OCI-LY7 (cell line): ENCODE measurements at regions not wholly inside any gene's neighbourhood (a gene's known extent, or its start where the extent isn't known, plus 50 kb on each side); places are given as distances from the start of the nearest gene placed in this dataset.

ENCODE experiments used
- BruUV-seq: library from RNA; stranded (reverse); fragments of 400-500 nt; replicated peaks from 2 replicates; lab custom pipeline; 2021; lab: Mats Ljungman, UMichigan
- CTCF ChIA-PET: fragments of 300-600 bp; sonication (Branson Sonifier 250); formaldehyde crosslinking; loops from one replicate; lab custom pipeline; 2022; ENCODE audit warnings: antibody characterized with exemption; ENCODE audit not compliant: unreplicated experiment; lab: Charles Lee
- POLR2A ChIA-PET: fragments of 300-600 bp; sonication (Branson Sonifier 250); formaldehyde crosslinking; loops from one replicate; lab custom pipeline; 2022; ENCODE audit warnings: antibody characterized with exemption; lab: Charles Lee
- DNase-seq: peaks from one replicate; pipeline ENCODE4 v3.0.0-alpha.2; 2015; ENCODE audit warnings: low spot score
- H2AFZ ChIP-seq: fragments of 200-600 bp; sonication (generic), shearing (Covaris generic); 2 replicates; pipeline ENCODE4 v1.6.1; 2014; ENCODE audit warnings: mild to moderate bottlenecking, antibody characterized with exemption, low read length, moderate library complexity
- H3K27ac ChIP-seq: fragments of 200-600 bp; sonication (generic); 2 replicates; pipeline ENCODE4 v1.5.1; 2014; ENCODE audit warnings: mixed run types, low read depth, mild to moderate bottlenecking, moderate library complexity, low read length, inconsistent platforms; ENCODE audit not compliant: poor library complexity, severe bottlenecking
- H3K36me3 ChIP-seq: fragments of 200-600 bp; sonication (generic); 2 replicates; pipeline ENCODE4 v1.6.1; 2014; ENCODE audit warnings: mild to moderate bottlenecking, antibody characterized with exemption, low read length, moderate library complexity, mixed read lengths; ENCODE audit not compliant: insufficient read depth
- H3K4me1 ChIP-seq: fragments of 200-600 bp; sonication (generic); 2 replicates; pipeline ENCODE4 v1.5.1; 2014; ENCODE audit warnings: mild to moderate bottlenecking, low read length; ENCODE audit not compliant: insufficient read depth, poor library complexity, severe bottlenecking
- H3K4me2 ChIP-seq: fragments of 200-600 bp; sonication (generic); 2 replicates; pipeline ENCODE4 v1.6.1; 2014; ENCODE audit warnings: mild to moderate bottlenecking, low read length
- H3K4me3 ChIP-seq: fragments of 200-600 bp; sonication (generic); 2 replicates; pipeline ENCODE4 v1.5.1; 2014; ENCODE audit warnings: mild to moderate bottlenecking, low read depth, low read length; ENCODE audit not compliant: poor library complexity, severe bottlenecking
- H3K79me2 ChIP-seq: fragments of 200-600 bp; sonication (generic); 2 replicates; pipeline ENCODE4 v1.6.1; 2016; ENCODE audit warnings: low read depth, mild to moderate bottlenecking, low read length, moderate library complexity, mixed read lengths; ENCODE audit not compliant: insufficient read depth
- H3K9me2 ChIP-seq: fragments of 200-600 bp; sonication (generic); 2 replicates; pipeline ENCODE4 v1.6.1; 2016; ENCODE audit warnings: mild to moderate bottlenecking, low read length, mixed read lengths; ENCODE audit not compliant: insufficient read depth
- H3K9me3 ChIP-seq: fragments of 200-600 bp; sonication (generic); 2 replicates; pipeline ENCODE4 v1.6.1; 2014; ENCODE audit warnings: mild to moderate bottlenecking, mixed run types, low read length, mixed read lengths
- H4K20me1 ChIP-seq: fragments of 200-600 bp; sonication (generic); 2 replicates; pipeline ENCODE4 v1.6.1; 2014; ENCODE audit warnings: mild to moderate bottlenecking, antibody characterized with exemption, low read length, moderate library complexity, mixed read lengths; ENCODE audit not compliant: insufficient read depth
- EZH2phosphoT487 ChIP-seq: fragments of 200-600 bp; sonication (generic); IDR thresholded peaks from 2 replicates; pipeline ENCODE4 v1.6.1; 2018; ENCODE audit warnings: low read depth, borderline replicate concordance, mild to moderate bottlenecking, mixed run types, antibody characterized with exemption, low read length, moderate library complexity, mixed read lengths
- intact Hi-C: fragments of 100-400 bp; cut with micrococcal nuclease; formaldehyde crosslinking; loops from one replicate; pipeline ENCODE4 v1.10.0; 2022; ENCODE audit not compliant: unreplicated experiment
- TF ChIP-seq, protein P1 (sequence below): fragments of 200-600 bp; sonication (generic); conservative IDR thresholded peaks from 2 replicates; pipeline ENCODE4 v1.5.1; 2014; ENCODE audit warnings: mild to moderate bottlenecking, antibody characterized with exemption, low read length, moderate library complexity, mixed read lengths

DNA sequence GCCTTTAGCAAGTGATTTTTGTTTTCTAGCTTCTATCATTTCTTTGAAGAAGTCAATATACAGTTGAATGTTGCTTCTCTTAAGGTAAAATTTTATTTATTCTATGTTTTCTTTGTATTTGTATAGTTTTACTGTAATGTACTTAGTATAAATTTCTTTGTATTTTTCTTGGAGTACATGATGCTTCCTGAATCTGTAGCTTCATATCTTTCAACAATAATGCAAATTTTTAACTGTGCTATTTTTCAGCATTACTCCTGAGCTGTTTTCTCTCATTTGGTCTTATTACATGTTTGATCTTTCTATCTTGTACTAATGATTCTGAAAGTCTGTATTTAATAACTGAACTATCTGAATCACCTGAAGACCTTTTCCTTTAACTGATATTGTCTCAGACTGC lies 253.9 kb upstream of the NXPH2 start:
- Histone ChIP-seq H3K9me2 (no peaks in the 10 kb centered on the region), H3K27ac (no peak overlapping the region), H3K9me3 (no peaks in the 10 kb centered on the region), H3K36me3 (no peaks in the 10 kb centered on the region), H3K4me3 (no peak overlapping the region), H2AFZ (no peak overlapping the region), H3K4me2 (no peak overlapping the region), H3K79me2 (no peaks in the 10 kb centered on the region), H4K20me1 (no peaks in the 10 kb centered on the region), H3K4me1 (no peaks in the 10 kb centered on the region)
- TF ChIP-seq EZH2phosphoT487 = no peak
- TF ChIP-seq, protein P1, sequence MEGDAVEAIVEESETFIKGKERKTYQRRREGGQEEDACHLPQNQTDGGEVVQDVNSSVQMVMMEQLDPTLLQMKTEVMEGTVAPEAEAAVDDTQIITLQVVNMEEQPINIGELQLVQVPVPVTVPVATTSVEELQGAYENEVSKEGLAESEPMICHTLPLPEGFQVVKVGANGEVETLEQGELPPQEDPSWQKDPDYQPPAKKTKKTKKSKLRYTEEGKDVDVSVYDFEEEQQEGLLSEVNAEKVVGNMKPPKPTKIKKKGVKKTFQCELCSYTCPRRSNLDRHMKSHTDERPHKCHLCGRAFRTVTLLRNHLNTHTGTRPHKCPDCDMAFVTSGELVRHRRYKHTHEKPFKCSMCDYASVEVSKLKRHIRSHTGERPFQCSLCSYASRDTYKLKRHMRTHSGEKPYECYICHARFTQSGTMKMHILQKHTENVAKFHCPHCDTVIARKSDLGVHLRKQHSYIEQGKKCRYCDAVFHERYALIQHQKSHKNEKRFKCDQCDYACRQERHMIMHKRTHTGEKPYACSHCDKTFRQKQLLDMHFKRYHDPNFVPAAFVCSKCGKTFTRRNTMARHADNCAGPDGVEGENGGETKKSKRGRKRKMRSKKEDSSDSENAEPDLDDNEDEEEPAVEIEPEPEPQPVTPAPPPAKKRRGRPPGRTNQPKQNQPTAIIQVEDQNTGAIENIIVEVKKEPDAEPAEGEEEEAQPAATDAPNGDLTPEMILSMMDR = no peak
- BruUV-seq = no TSS peak
- DNase-seq = no peak
- intact Hi-C loops = no loop called here
- ChIA-PET POLR2A (interaction anchor here (0.5 to 0.6 kb wide), 2 partner anchors 824 to 1412 kb away, joined by 4 to 5 read pairs; no protein-coding TSS in a partner anchor), CTCF (no interaction called here)

DNA sequence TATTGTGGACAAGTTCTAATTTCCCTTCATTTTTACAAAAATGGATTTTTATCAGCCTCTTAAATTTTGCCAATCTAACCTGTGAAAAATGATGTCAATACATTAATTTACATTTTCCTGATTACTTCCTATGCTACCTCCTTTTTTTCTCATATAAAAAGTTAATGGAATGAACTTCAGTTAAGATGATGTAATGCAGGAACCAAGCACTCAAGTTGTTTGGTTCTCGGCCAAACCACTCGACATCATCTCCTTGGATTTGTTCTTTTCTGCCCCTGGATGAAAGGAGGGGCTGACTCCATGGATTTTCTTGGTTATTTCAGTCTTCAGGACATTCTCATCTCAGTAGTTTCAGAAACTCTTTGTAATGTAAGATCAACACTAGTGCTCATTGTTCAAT lies 253.1 kb upstream of the NXPH2 start:
- Histone ChIP-seq H3K4me2 (no peak overlapping the region), H3K9me3 (no peaks in the 10 kb centered on the region), H3K36me3 (no peaks in the 10 kb centered on the region), H3K27ac (no peak overlapping the region), H3K9me2 (no peaks in the 10 kb centered on the region), H3K79me2 (no peaks in the 10 kb centered on the region), H3K4me3 (no peak overlapping the region), H2AFZ (no peak overlapping the region), H4K20me1 (no peaks in the 10 kb centered on the region), H3K4me1 (no peaks in the 10 kb centered on the region)
- no TSS peak for BruUV-seq
- intact Hi-C loops = no loop called here
- no peak for DNase-seq
- ChIA-PET CTCF (no interaction called here), POLR2A (interaction anchor here (0.5 to 0.9 kb wide), 2 partner anchors 12 to 1413 kb away, joined by 3 to 5 read pairs; no protein-coding TSS in a partner anchor)
- TF ChIP-seq, protein P1 = no peak
- no peak for TF ChIP-seq EZH2phosphoT487

DNA sequence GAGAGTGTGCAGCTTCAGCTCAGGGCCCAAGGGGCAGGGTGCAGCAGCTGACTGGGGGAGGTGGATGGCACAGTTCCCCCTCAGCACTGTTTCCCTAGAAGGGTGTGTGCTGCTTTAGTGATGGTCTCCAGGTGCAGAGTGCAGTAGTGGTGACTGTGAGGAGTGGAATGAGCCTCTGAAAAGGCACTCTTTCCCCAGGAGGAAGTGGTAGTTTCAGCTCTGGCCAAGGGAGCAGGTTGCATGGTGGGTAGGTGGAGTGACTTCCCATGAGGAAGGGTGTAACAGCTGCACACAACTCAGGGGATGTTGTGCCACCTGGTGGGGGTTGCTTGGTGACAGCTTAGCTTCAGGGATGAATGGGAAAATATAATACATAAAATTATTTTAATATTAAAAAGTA lies 251.5 kb upstream of the NXPH2 start:
- Histone ChIP-seq H3K79me2 (no peaks in the 10 kb centered on the region), H3K4me3 (no peak overlapping the region), H2AFZ (no peak overlapping the region), H3K9me3 (no peaks in the 10 kb centered on the region), H3K4me1 (no peaks in the 10 kb centered on the region), H3K4me2 (no peak overlapping the region), H3K27ac (no peak overlapping the region), H4K20me1 (no peaks in the 10 kb centered on the region), H3K36me3 (no peaks in the 10 kb centered on the region), H3K9me2 (no peaks in the 10 kb centered on the region)
- CTCF ChIA-PET = no interaction called here
- peak; percentile 18 for DNase-seq
- no peak for TF ChIP-seq EZH2phosphoT487
- TF ChIP-seq, protein P1 = peak; percentile 47; the same call in 1 of the 2 replicates
- POLR2A ChIA-PET = interaction anchor here (1.3 kb wide), 1 partner anchor 20 kb away, joined by 3 read pairs; no protein-coding TSS in a partner anchor
- no TSS peak for BruUV-seq
- intact Hi-C loops = no loop called here
